Uterus (tissue), 3 donors: ENCODE measurements at regions not wholly inside any gene's neighbourhood (a gene's known extent, or its start where the extent isn't known, plus 50 kb on each side); places are given as distances from the start of the nearest gene placed in this dataset.
A peak's percentile ranks its signal among the peaks of the same experiment; 100 is the strongest.

Experiments
- DNase-seq, 2 donors: peaks; one replicate each; pipeline ENCODE4 v3.0.0-alpha.2; 2019 to 2020
- H3K27ac ChIP-seq, 2 donors: fragments of 200-600 bp; sonication (generic); 1 replicate in 1 of 2; 2 replicates in 1 of 2; pipeline ENCODE4 v1.5.1; 2016 to 2018
- H3K27me3 ChIP-seq, 2 donors: fragments of 200-600 bp; sonication (generic); one replicate each; pipeline ENCODE4 v1.5.1; 2018 to 2019; ENCODE audit warnings: control low read depth in 1 of 2
- H3K36me3 ChIP-seq, 2 donors: fragments of 200-600 bp; sonication (generic); one replicate each; pipeline ENCODE4 v1.5.1; 2019; ENCODE audit warnings: control low read depth in 1 of 2
- H3K4me1 ChIP-seq, 2 donors: fragments of 200-600 bp; sonication (generic); one replicate each; pipeline ENCODE4 v1.5.1; 2018 to 2019; ENCODE audit warnings: control low read depth in 1 of 2
- H3K4me3 ChIP-seq, 2 donors: fragments of 200-600 bp; sonication (generic); 1 replicate in 1 of 2; 2 replicates in 1 of 2; pipeline ENCODE4 v1.5.1; 2018 to 2019; ENCODE audit warnings: mild to moderate bottlenecking in 1 of 2
- H3K9me3 ChIP-seq, 2 donors: fragments of 200-600 bp; sonication (generic); one replicate each; pipeline ENCODE4 v1.5.1; 2019; ENCODE audit warnings: control low read depth in 1 of 2
- POLR2A ChIP-seq, 2 donors: fragments of 450-650 bp; IDR thresholded peaks; one replicate each; pipeline ENCODE4 v1.6.1; 2016; ENCODE audit warnings: antibody characterized with exemption in 2 of 2, mild to moderate bottlenecking in 1 of 2, moderate library complexity in 1 of 2
- intact Hi-C: fragments of 100-400 bp; cut with DNase I; formaldehyde crosslinking; loops from one replicate; pipeline ENCODE4 v1.15.1; 2023; ENCODE audit warnings: low total_unique reads
- TF ChIP-seq, protein P1 (sequence below), 4 experiments: fragments of 200-600 bp in 2 of 4; fragments of 450-650 bp in 2 of 4; sonication (generic) in 2 of 4; IDR thresholded peaks; one replicate each; pipeline ENCODE4 v1.5.1; 2016 to 2019; ENCODE audit warnings: antibody characterized with exemption in 4 of 4, mild to moderate bottlenecking in 2 of 4, moderate library complexity in 1 of 4
- donor health status: DM: yes; HTN: yes; CAD: no.

DNA sequence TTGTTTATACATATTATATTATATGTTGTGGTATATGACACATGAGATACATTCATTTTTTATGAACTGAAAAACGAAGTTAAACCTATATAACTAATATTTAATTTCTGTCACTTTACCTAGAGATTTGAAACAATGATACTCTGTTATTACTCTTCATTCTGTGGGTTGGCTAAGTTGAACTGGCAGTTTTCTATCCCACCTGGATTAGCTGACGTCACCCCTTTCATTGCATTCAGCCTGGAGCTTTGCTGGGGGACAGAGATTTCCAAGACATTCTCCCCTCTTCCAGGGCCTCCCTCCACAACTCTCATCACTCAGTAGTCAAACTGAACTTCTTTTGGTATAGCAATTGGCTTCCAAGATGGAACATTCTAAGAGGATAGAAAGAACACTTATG, 309.2 kb upstream of the SATB1 start:
- no peaks in the 10 kb centered on the region for H3K27me3 ChIP-seq
- no peaks in the 10 kb centered on the region for H3K36me3 ChIP-seq
- H3K4me3 ChIP-seq, result no peak overlapping the region
- H3K9me3 ChIP-seq, result no peaks in the 10 kb centered on the region
- no peak for TF ChIP-seq POLR2A (IDR thresholded peaks at IDR 0.05)
- TF ChIP-seq, protein P1, sequence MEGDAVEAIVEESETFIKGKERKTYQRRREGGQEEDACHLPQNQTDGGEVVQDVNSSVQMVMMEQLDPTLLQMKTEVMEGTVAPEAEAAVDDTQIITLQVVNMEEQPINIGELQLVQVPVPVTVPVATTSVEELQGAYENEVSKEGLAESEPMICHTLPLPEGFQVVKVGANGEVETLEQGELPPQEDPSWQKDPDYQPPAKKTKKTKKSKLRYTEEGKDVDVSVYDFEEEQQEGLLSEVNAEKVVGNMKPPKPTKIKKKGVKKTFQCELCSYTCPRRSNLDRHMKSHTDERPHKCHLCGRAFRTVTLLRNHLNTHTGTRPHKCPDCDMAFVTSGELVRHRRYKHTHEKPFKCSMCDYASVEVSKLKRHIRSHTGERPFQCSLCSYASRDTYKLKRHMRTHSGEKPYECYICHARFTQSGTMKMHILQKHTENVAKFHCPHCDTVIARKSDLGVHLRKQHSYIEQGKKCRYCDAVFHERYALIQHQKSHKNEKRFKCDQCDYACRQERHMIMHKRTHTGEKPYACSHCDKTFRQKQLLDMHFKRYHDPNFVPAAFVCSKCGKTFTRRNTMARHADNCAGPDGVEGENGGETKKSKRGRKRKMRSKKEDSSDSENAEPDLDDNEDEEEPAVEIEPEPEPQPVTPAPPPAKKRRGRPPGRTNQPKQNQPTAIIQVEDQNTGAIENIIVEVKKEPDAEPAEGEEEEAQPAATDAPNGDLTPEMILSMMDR (IDR thresholded peaks at IDR 0.05), result no peak
- DNase-seq, result no peak
- intact Hi-C loops, result no loop called here
- H3K4me1 ChIP-seq, result no peaks in the 10 kb centered on the region
- H3K27ac ChIP-seq, result no peak overlapping the region

DNA sequence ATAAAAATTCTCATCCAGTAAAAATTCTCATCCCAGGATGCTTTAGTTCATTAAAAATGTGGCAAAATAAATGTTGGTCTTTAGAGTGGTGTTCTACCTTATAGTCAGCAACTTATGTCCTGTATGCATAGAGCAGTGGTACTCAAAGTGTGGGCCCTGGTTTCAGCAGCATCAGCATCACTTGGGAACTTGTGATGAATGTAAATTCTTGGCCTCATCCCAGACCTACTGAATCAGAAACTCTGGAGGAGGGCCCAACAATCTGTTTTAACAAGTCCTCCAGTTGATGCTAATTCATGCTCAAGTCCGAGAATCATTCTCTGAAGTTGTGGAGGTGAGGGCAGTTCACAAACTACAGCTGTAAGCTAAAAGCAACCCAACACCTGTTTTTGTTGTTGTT, 307.3 kb upstream of the SATB1 start:
- H3K4me3 ChIP-seq, result no peak overlapping the region
- H3K9me3 ChIP-seq, result no peaks in the 10 kb centered on the region
- no peaks in the 10 kb centered on the region for H3K36me3 ChIP-seq
- TF ChIP-seq POLR2A (IDR thresholded peaks at IDR 0.05), result no peak
- H3K27me3 ChIP-seq, result no peaks in the 10 kb centered on the region
- intact Hi-C loops, result no loop called here
- no peak overlapping the region for H3K27ac ChIP-seq
- DNase-seq, result no peak
- no peaks in the 10 kb centered on the region for H3K4me1 ChIP-seq

DNA sequence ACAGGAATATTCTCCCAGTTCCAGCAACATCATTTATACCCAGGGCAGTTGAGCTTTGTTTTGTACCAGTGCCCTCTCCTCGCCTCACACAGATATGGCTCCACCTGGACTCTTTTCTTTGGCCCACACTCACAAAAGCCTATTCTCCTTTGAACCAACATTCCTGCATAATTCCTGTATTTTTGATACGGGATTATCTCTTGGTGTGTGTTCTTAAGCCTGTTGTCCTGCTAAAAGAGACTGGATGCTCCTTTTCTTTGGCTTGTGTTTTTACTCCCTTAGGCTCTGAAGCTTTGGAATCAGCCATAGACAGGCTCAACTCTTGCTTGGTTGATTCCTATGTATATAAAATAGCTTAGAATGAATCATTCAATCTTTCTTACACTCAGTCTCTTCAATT, 305.4 kb upstream of the SATB1 start:
- intact Hi-C loops, result no loop called here

DNA sequence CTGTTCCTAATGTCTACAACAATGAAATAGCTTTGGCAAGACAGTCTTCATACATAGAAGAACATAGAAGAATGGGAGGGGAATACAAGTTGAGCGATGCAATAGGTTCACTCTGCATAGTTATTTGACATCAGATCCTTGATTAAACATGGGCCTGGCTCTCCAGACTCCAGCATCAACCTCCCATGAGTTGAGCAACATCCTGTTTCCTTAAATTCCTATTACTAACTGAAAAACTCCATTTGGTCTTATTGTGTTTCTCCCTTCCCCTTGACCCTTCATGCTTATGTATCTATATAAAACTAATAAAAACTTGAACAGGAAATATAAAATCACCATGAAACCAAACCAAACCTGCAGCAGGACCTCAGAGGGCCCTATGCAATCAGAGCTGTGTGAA, 304.5 kb upstream of the SATB1 start:
- DNase-seq, result no peak
- TF ChIP-seq, protein P1 (IDR thresholded peaks at IDR 0.05), result no peak
- no peak for TF ChIP-seq POLR2A (IDR thresholded peaks at IDR 0.05)
- intact Hi-C loops, result no loop called here

More for the DNA sequence above, 305.4 kb upstream of the SATB1 start:
- H3K36me3 ChIP-seq, result no peaks in the 10 kb centered on the region
- no peaks in the 10 kb centered on the region for H3K27me3 ChIP-seq
- no peak overlapping the region for H3K27ac ChIP-seq
- H3K4me1 ChIP-seq, result no peaks in the 10 kb centered on the region
- H3K9me3 ChIP-seq, result no peaks in the 10 kb centered on the region
- TF ChIP-seq POLR2A (IDR thresholded peaks at IDR 0.05), result no peak
- TF ChIP-seq, protein P1 (IDR thresholded peaks at IDR 0.05), result no peak
- no peak overlapping the region for H3K4me3 ChIP-seq
- no peak for DNase-seq

DNA sequence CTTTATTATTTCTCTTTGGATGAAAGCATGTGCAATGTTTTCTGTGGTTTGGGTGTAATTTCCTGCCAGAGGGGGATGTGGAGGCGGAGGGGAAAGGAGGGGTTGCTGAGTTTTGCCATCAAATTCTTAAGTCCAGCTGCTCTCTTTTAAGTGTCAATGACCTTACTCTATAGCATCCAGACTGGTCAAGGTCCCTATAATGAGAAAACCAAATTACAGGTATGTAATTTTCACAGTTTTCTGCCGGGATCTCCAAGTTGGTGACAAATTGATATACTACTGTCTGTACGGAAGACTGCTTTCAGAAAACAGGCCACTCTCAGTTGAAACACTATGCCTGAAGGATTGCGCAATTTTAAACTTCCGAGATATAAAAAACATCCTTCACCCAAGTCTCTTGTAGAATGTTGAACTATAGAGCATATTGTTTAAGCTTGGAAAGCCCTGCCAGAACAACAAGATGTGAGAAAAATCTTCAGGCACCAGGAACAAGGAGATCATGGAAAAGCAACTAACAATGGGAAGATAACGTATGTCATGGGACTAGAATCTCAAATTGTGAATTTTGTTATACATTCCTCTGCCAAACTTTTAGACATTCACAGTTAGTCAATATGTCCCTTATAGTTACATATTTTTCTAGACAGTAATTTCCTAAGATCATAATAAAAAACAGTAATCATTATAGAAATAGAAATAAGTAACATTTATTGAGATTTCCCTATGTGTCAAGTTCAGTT, 300.7 kb upstream of the SATB1 start:
- Histone ChIP-seq H3K9me3 (no peaks in the 10 kb centered on the region), H3K27me3 (no peaks in the 10 kb centered on the region), H3K36me3 (no peaks in the 10 kb centered on the region), H3K27ac (peak overlapping the region in 1 of 2 donors; percentile 2), H3K4me1 (no peaks in the 10 kb centered on the region), H3K4me3 (no peak overlapping the region)
- no peak for TF ChIP-seq POLR2A (IDR thresholded peaks at IDR 0.05)
- TF ChIP-seq, protein P1 (IDR thresholded peaks at IDR 0.05), result no peak
- DNase-seq, result no peak
- intact Hi-C loops, result no loop called here

More for the DNA sequence above, 304.5 kb upstream of the SATB1 start:
- no peaks in the 10 kb centered on the region for H3K36me3 ChIP-seq
- H3K4me1 ChIP-seq, result no peaks in the 10 kb centered on the region
- H3K27ac ChIP-seq, result no peak overlapping the region
- no peaks in the 10 kb centered on the region for H3K9me3 ChIP-seq
- H3K27me3 ChIP-seq, result no peaks in the 10 kb centered on the region
- no peak overlapping the region for H3K4me3 ChIP-seq
